ENCODE measurements at regions not wholly inside any gene's neighbourhood (a gene's known extent, or its start where the extent isn't known, plus 50 kb on each side); places are given as distances from the start of the nearest gene placed in this dataset.

- Histone ChIP-seq H2AFZ (no peak overlapping the region), H3K9me2 (replicated peaks; ENCODE audit: insufficient read depth) (no peaks in the 10 kb centered on the region), H3K4me3 (no peak overlapping the region), H3K4me2 (no peak overlapping the region), H4K20me1 (ENCODE audit: insufficient read depth, poor library complexity, severe bottlenecking) (no peaks in the 10 kb centered on the region), H3K4me1 (ENCODE audit: insufficient read depth) (peaks cover 27% of the 10 kb centered on the region), H3K36me3 (replicated peaks; ENCODE audit: insufficient read depth, low read depth) (no peaks in the 10 kb centered on the region), H3K79me2 (no peaks in the 10 kb centered on the region), H3K27me3 (no peaks in the 10 kb centered on the region), H3K9me3 (ENCODE audit: low read depth) (no peaks in the 10 kb centered on the region), H3K27ac (no peak overlapping the region)
- 91% methylated on average over 8 of the region's 8 CpGs for WGBS (ENCODE audit: low lambda C conversion rate, missing lambda C conversion rate)
- no peak for TF ChIP-seq CTCF (IDR thresholded peaks at IDR 0.05; ENCODE audit: poor library complexity)
- DNase-seq (ENCODE audit: low spot score) = no peak
Observed at GRCh38 chr3:14298991-14299555, 103.3 kb upstream of the SLC6A6 start.

- Histone ChIP-seq H2AFZ (no peak overlapping the region), H3K79me2 (no peaks in the 10 kb centered on the region), H3K27ac (no peak overlapping the region), H4K20me1 (ENCODE audit: insufficient read depth, poor library complexity, severe bottlenecking) (no peaks in the 10 kb centered on the region), H3K4me1 (ENCODE audit: insufficient read depth) (peaks cover 27% of the 10 kb centered on the region), H3K36me3 (replicated peaks; ENCODE audit: insufficient read depth, low read depth) (no peaks in the 10 kb centered on the region), H3K9me3 (ENCODE audit: low read depth) (no peaks in the 10 kb centered on the region), H3K4me2 (no peak overlapping the region), H3K4me3 (no peak overlapping the region), H3K27me3 (no peaks in the 10 kb centered on the region), H3K9me2 (replicated peaks; ENCODE audit: insufficient read depth) (no peaks in the 10 kb centered on the region)
- WGBS (ENCODE audit: low lambda C conversion rate, missing lambda C conversion rate) = 94% methylated on average over 4 of the region's 5 CpGs
- DNase-seq (ENCODE audit: low spot score) = no peak
- TF ChIP-seq EZH2phosphoT487 (IDR thresholded peaks at IDR 0.05; ENCODE audit: low read depth, severe bottlenecking, unreplicated experiment) (no peak), CTCF (IDR thresholded peaks at IDR 0.05; ENCODE audit: poor library complexity) (no peak), EZH2 (IDR thresholded peaks at IDR 0.05; ENCODE audit: borderline replicate concordance) (no peak)
Observed at GRCh38 chr3:14299767-14300166, 102.6 kb upstream of the SLC6A6 start.

GRCh38 chr3:14300721-14301399 lies 101.5 kb upstream of the SLC6A6 start:
- no peak overlapping the region for H3K4me2 ChIP-seq
- no peak for TF ChIP-seq EZH2 (IDR thresholded peaks at IDR 0.05; ENCODE audit: borderline replicate concordance)
- H3K4me1 ChIP-seq (ENCODE audit: insufficient read depth) = peaks cover 27% of the 10 kb centered on the region
- H3K9me2 ChIP-seq (replicated peaks; ENCODE audit: insufficient read depth) = no peaks in the 10 kb centered on the region
- H3K36me3 ChIP-seq (replicated peaks; ENCODE audit: insufficient read depth, low read depth) = no peaks in the 10 kb centered on the region
- H4K20me1 ChIP-seq (ENCODE audit: insufficient read depth, poor library complexity, severe bottlenecking) = no peaks in the 10 kb centered on the region
- H3K27ac ChIP-seq = no peak overlapping the region
- WGBS (ENCODE audit: low lambda C conversion rate, missing lambda C conversion rate) = 84% methylated on average over 11 of the region's 11 CpGs
- H3K27me3 ChIP-seq = no peaks in the 10 kb centered on the region
- no peak overlapping the region for H2AFZ ChIP-seq
- no peak for DNase-seq (ENCODE audit: low spot score)
- no peaks in the 10 kb centered on the region for H3K9me3 ChIP-seq (ENCODE audit: low read depth)
- H3K4me3 ChIP-seq = no peak overlapping the region
- H3K79me2 ChIP-seq = no peaks in the 10 kb centered on the region

GRCh38 chr3:14301558-14301957 lies 100.8 kb upstream of the SLC6A6 start:
- H3K27ac ChIP-seq = no peak overlapping the region
- DNase-seq (ENCODE audit: low spot score) = peak; percentile 84
- 52% methylated on average over 15 of the region's 15 CpGs for WGBS (ENCODE audit: low lambda C conversion rate, missing lambda C conversion rate)
- TF ChIP-seq EZH2 (IDR thresholded peaks at IDR 0.05; ENCODE audit: borderline replicate concordance) = no peak
- no peak for TF ChIP-seq CTCF (IDR thresholded peaks at IDR 0.05; ENCODE audit: poor library complexity)
- TF ChIP-seq EZH2phosphoT487 (IDR thresholded peaks at IDR 0.05; ENCODE audit: low read depth, severe bottlenecking, unreplicated experiment) = no peak
- H3K4me3 ChIP-seq = no peak overlapping the region
- H3K4me1 ChIP-seq (ENCODE audit: insufficient read depth) = peaks cover 24% of the 10 kb centered on the region
- H3K79me2 ChIP-seq = no peaks in the 10 kb centered on the region
- H4K20me1 ChIP-seq (ENCODE audit: insufficient read depth, poor library complexity, severe bottlenecking) = no peaks in the 10 kb centered on the region
- H3K27me3 ChIP-seq = no peaks in the 10 kb centered on the region
- no peak overlapping the region for H3K4me2 ChIP-seq
- H3K9me2 ChIP-seq (replicated peaks; ENCODE audit: insufficient read depth) = no peaks in the 10 kb centered on the region
- H2AFZ ChIP-seq = no peak overlapping the region
- no peaks in the 10 kb centered on the region for H3K36me3 ChIP-seq (replicated peaks; ENCODE audit: insufficient read depth, low read depth)
- H3K9me3 ChIP-seq (ENCODE audit: low read depth) = no peaks in the 10 kb centered on the region
